KMS-11 (cell line): ENCODE measurements at regions not wholly inside any gene's neighbourhood (a gene's known extent, or its start where the extent isn't known, plus 50 kb on each side); places are given as distances from the start of the nearest gene placed in this dataset.

ENCODE experiments used
- H2AFZ ChIP-seq: fragments of 200-600 bp; sonication (generic); 2 replicates; pipeline ENCODE4 v1.6.1; 2016; ENCODE audit warnings: antibody characterized with exemption, mixed run types, low read depth
- H3K27ac ChIP-seq: fragments of 200-600 bp; sonication (generic); 2 replicates; pipeline ENCODE4 v1.6.1; 2016; ENCODE audit warnings: mild to moderate bottlenecking, mixed run types
- H3K27me3 ChIP-seq: fragments of 200-600 bp; sonication (generic); 2 replicates; pipeline ENCODE4 v1.6.1; 2017; ENCODE audit warnings: mild to moderate bottlenecking, low read depth, mixed run types, moderate library complexity; ENCODE audit not compliant: insufficient read depth
- H3K36me3 ChIP-seq: fragments of 200-600 bp; sonication (generic); 2 replicates; pipeline ENCODE4 v1.6.1; 2017; ENCODE audit warnings: mild to moderate bottlenecking, mixed run types; ENCODE audit not compliant: insufficient read depth
- H3K4me1 ChIP-seq: fragments of 200-600 bp; sonication (generic); 2 replicates; pipeline ENCODE4 v1.6.1; 2016; ENCODE audit warnings: mild to moderate bottlenecking, low read depth, mixed run types; ENCODE audit not compliant: poor library complexity, severe bottlenecking
- H3K4me2 ChIP-seq: fragments of 200-600 bp; sonication (generic); 2 replicates; pipeline ENCODE4 v1.7.0; 2016; ENCODE audit warnings: mild to moderate bottlenecking, mixed run types
- H3K4me3 ChIP-seq: fragments of 200-600 bp; sonication (generic); IDR thresholded peaks from 2 replicates; pipeline ENCODE4 v1.6.1; 2017; ENCODE audit warnings: low read depth, low read length, mixed read lengths; ENCODE audit not compliant: insufficient read depth
- H3K79me2 ChIP-seq: fragments of 200-600 bp; sonication (generic); 2 replicates; pipeline ENCODE4 v1.6.1; 2016; ENCODE audit warnings: low read depth, mixed run types; ENCODE audit not compliant: insufficient read depth
- H3K9ac ChIP-seq: fragments of 200-600 bp; sonication (generic); 2 replicates; pipeline ENCODE4 v1.6.1; 2016; ENCODE audit warnings: mild to moderate bottlenecking, mixed run types
- H4K20me1 ChIP-seq: fragments of 200-600 bp; sonication (generic); 2 replicates; pipeline ENCODE4 v1.6.1; 2016; ENCODE audit warnings: mild to moderate bottlenecking, mixed run types; ENCODE audit not compliant: insufficient read depth
- TF ChIP-seq, protein P1 (sequence below): fragments of 200-600 bp; sonication (generic); conservative IDR thresholded peaks from 2 replicates; pipeline ENCODE4 v1.6.1; 2017; ENCODE audit warnings: low read depth, mild to moderate bottlenecking, antibody characterized with exemption, low read length, moderate library complexity, mixed read lengths

DNA sequence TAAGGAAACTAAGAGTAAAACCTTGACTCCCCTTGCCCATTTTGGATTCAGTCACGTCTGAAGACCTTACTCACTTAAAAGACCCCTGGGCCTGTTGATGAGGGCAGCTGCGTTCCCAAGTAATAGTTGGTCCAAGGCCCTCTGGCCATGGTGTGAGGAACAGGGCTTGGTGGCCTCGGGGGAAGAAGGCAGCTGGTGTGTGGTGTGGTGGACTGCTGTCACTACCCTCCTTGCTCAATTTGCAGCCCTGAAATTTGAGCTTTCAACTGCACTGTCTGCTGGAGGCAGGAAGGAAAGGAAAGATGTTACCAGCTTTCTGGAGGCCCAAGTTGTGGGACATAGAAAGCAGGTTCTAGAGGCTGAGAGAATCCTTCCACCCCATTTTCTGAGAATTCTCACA is 128.2 kb downstream of the SLC38A6 start:
- no peak overlapping the region for H2AFZ ChIP-seq
- H3K27me3 ChIP-seq, result no peaks in the 10 kb centered on the region
- TF ChIP-seq, protein P1, sequence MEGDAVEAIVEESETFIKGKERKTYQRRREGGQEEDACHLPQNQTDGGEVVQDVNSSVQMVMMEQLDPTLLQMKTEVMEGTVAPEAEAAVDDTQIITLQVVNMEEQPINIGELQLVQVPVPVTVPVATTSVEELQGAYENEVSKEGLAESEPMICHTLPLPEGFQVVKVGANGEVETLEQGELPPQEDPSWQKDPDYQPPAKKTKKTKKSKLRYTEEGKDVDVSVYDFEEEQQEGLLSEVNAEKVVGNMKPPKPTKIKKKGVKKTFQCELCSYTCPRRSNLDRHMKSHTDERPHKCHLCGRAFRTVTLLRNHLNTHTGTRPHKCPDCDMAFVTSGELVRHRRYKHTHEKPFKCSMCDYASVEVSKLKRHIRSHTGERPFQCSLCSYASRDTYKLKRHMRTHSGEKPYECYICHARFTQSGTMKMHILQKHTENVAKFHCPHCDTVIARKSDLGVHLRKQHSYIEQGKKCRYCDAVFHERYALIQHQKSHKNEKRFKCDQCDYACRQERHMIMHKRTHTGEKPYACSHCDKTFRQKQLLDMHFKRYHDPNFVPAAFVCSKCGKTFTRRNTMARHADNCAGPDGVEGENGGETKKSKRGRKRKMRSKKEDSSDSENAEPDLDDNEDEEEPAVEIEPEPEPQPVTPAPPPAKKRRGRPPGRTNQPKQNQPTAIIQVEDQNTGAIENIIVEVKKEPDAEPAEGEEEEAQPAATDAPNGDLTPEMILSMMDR, result no peak
- no peak overlapping the region for H3K9ac ChIP-seq
- no peak overlapping the region for H3K27ac ChIP-seq
- no peaks in the 10 kb centered on the region for H3K79me2 ChIP-seq
- H3K36me3 ChIP-seq, result no peaks in the 10 kb centered on the region
- H4K20me1 ChIP-seq, result no peaks in the 10 kb centered on the region
- H3K4me1 ChIP-seq, result no peaks in the 10 kb centered on the region
- no peak overlapping the region for H3K4me3 ChIP-seq
- H3K4me2 ChIP-seq, result no peak overlapping the region

DNA sequence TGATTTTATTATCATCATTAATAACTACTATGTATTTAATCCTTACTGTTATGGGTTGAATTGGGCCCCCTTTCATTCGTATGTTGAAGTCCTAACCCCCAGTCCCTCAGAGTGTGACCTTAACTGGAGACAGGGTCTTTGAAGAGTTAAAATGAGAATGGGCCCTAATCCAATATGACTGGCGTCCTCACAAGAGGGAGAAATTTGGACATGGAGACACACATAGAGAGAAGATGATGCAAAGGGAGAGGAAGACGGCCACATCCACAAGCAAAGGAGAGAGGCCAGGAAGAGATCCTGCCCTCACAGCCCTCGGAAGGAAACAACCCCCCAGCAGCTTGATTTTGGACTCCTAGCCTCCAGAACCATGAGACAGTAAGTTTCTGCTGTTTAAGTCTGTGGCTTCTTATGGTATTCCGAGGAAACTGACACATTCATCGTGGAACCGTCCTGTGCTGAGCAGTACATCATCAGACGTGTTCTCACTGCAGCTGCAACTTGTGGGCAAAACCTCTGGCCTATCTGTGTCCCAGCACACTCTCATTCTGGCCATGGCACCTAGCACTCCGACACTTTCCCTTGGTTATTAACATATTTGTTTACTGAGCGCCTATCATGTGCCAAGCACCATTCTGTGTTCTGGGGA is 127.6 kb downstream of the SLC38A6 start:
- H3K27me3 ChIP-seq, result no peaks in the 10 kb centered on the region
- H4K20me1 ChIP-seq, result no peaks in the 10 kb centered on the region
- no peak overlapping the region for H3K27ac ChIP-seq
- TF ChIP-seq, protein P1, result no peak
- no peaks in the 10 kb centered on the region for H3K79me2 ChIP-seq
- no peak overlapping the region for H3K9ac ChIP-seq
- H3K4me1 ChIP-seq, result no peaks in the 10 kb centered on the region
- H3K4me2 ChIP-seq, result no peak overlapping the region
- no peak overlapping the region for H3K4me3 ChIP-seq
- no peaks in the 10 kb centered on the region for H3K36me3 ChIP-seq
- no peak overlapping the region for H2AFZ ChIP-seq

DNA sequence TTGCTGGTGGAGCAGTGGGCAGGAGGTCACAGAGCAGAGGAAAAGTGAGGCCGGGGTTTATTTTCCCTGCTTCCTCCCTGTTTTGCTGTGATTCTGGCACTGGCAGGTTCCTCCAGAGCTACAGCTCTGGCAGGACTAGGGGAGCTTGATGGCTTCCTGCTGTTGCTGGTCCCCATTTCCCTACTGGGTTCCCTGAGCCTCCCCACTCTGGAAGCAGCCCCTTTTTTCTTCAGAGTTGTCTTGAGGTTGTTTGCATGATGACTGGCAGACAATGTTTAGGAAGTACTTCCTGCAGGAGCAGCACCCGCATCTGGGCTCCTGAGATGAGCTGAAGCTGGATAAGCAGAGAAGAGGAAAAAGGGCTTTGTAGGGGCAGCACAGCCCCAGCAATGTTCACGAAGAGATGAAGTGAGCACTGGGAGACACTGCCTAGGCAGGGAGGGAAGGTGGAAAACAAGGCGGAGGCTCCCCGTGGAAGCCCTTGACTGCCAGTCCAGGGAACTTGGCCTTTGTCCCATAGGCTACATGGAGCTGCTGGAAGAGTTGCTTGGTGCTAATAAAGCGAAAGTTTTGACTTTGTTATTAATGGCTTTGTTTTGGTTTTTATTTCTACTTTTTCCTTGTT is 126.9 kb downstream of the SLC38A6 start:
- TF ChIP-seq, protein P1, result no peak

DNA sequence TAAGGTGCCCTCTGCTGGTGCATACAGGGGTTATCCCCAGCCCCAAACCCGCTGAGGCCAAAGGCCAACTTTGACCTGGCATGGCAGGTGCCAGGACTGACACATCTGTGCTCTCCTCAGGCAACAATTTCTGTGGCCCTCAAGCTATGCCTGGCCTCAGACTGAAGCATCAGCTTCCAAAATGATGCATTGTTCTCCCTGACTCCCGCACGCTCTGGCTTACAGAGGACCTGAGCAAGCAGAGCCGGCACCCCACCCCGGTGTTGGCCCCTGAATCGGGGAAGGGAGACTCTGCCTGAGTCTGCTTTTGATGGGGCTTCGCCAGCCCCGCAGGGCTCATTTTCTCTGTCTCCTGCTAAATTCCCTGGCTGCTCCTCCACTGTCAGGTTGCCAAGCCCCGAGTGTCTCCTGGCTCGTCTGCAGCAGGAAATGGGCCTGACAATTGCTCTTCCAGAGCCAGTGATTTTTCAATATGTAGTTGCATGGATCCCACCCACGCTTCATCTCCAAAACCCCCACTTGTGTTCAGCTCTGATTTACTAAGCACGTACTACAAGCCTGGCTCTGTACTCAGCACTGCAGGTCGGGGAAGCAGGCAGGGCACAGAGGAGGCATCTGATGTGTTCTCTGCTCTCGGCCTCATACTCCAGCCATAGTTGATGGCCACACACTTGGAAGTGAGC is 126.1 kb downstream of the SLC38A6 start:
- no peaks in the 10 kb centered on the region for H4K20me1 ChIP-seq
- H3K4me3 ChIP-seq, result no peak overlapping the region
- H3K27me3 ChIP-seq, result no peaks in the 10 kb centered on the region
- H3K4me1 ChIP-seq, result no peaks in the 10 kb centered on the region
- TF ChIP-seq, protein P1, result 0 out of 2 replicates have a peak, but pooled peaks have one; percentile 17
- H2AFZ ChIP-seq, result no peak overlapping the region
- no peaks in the 10 kb centered on the region for H3K79me2 ChIP-seq
- H3K9ac ChIP-seq, result no peak overlapping the region
- H3K27ac ChIP-seq, result no peak overlapping the region
- no peak overlapping the region for H3K4me2 ChIP-seq
- H3K36me3 ChIP-seq, result no peaks in the 10 kb centered on the region

More for the DNA sequence above, 126.9 kb downstream of the SLC38A6 start:
- Histone ChIP-seq H3K79me2 (no peaks in the 10 kb centered on the region), H3K36me3 (no peaks in the 10 kb centered on the region), H3K27ac (no peak overlapping the region), H3K4me3 (no peak overlapping the region), H3K4me1 (no peaks in the 10 kb centered on the region), H4K20me1 (no peaks in the 10 kb centered on the region), H3K9ac (no peak overlapping the region), H3K27me3 (no peaks in the 10 kb centered on the region), H2AFZ (no peak overlapping the region), H3K4me2 (no peak overlapping the region)
